Erythroblast (primary cell): ENCODE measurements at regions not wholly inside any gene's neighbourhood (a gene's known extent, or its start where the extent isn't known, plus 50 kb on each side); places are given as distances from the start of the nearest gene placed in this dataset.

Experiments
- GATA1 ChIP-seq: IDR thresholded peaks from 2 replicates; pipeline ENCODE4 v1.6.1; 2011; ENCODE audit warnings: low read depth, mild to moderate bottlenecking, control low read depth, low read length, moderate library complexity
- POLR2A ChIP-seq: IDR thresholded peaks from 2 replicates; pipeline ENCODE4 v1.6.1; 2011; ENCODE audit warnings: mild to moderate bottlenecking, low read length

DNA sequence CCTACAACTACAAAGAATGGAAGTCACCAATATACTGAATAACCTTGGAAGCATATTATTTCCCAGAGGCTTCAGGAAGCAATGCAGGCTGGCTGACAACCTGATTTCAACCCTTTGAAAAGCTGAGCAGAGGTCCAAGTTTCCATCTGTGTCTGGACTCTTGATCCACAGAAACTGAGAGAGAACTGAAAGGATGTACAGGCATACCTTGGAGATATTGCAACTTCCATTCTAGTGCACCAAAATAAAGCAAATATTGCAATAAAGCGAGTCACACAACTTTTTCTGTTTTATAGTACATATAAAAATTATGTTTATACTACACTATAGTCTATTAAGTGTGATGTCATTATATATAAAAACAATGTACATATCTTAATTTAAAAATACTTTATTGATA is 85.3 kb downstream of the TYW3 start:
- TF ChIP-seq POLR2A: no peak
- no peak for TF ChIP-seq GATA1
